ENCODE measurements at regions not wholly inside any gene's neighbourhood (a gene's known extent, or its start where the extent isn't known, plus 50 kb on each side); places are given as distances from the start of the nearest gene placed in this dataset.
"Not testable (repeated sequence)": the region's sequence is repeated elsewhere in the genome, so short reads cannot be mapped to it uniquely, and the experiment has no call there.

DNA sequence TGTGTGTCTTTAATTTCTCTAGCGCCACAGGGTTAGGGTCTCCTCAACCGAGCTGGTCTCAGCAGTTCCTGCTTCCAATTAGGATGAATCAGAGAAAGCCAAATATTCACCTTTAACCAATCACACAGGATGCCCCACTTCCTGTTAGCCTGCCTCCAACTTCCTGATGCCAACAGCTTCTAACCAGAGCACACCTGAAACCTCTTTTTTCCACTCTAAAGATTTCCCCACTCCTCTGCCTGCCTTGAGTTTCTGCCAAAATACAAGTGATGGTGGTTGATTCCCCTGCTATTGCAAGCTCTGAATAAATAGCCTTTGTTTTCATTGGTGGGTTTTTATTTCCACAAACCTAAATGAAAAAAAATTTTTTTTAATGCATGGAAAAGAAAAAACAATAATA is 144.7 kb upstream of the UST start:
- DNase-seq (ENCODE audit: low read depth): no peak

DNA sequence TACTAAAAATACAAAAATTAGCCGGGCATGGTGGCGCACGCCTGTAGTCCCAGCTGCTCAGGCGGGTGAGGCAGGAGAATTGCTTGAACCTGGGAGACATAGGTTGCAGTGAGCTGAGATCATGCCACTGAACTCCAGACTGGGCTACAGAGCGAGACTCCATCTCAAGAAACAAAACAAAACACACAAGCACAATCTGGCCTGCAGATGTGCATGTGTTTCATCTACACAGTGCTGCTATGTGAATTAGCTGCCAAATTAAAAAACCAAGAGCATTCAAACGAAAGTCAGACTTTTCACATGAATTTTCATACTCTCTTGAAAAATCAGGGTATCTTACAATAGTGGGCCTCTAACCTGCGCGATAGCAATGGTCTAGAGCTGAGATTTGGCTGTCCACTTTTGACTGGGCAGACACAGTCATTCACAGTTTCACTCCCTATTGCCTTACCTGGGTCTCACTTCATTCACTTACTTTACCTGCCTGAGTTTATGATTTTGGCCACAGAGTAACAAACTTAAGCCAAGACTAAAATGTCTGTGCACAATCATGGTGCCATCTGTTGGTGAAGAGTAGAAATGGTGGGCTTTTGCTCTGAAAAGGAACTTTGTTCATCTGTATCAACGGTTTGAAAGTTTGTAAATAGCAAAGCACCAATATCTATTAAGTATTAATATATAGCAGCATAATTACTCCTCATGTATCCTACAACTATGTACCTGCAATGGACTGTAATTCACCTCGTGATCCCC is 138.5 kb upstream of the UST start:
- peak; percentile 12 for DNase-seq (ENCODE audit: low read depth)

DNA sequence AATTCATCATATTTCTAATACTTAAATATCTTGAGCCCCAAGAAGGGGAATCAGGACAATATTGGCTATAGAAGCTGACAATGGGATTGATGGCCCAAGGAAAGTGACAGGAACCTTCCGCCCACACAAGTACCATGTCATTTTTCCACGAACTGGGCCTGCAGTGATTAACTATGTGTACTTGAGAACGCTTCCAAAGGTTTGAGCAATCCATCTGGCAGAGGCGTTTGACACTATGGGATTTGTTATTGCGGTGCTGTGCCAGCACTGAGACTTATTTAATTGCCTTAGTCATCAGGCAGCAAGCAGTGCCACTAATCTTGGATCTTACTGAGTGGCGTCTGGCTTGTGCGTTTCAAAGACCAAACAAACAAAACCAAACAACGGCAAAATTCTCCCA is 135.6 kb upstream of the UST start:
- DNase-seq (ENCODE audit: low read depth): peak; percentile 66

DNA sequence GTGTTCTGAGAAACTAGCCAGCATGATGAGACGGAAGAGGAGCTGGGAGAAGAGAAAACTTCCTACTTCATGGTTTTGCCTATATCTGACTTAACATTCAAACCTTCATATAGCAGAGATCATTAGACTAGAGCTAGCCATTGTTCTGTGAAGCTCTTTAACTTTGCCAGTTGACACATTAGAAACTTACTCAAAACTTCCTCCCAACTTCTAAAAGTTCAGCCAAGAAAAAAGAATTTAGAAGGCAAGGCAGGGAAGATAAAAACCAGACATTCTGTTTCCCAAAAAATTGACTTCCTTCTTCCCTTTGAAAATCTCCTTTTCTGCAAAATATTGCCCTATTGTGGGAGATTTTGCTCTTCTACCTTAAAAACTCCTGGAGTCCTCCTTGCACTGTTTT is 134.8 kb upstream of the UST start:
- DNase-seq (ENCODE audit: low read depth): no peak

DNA sequence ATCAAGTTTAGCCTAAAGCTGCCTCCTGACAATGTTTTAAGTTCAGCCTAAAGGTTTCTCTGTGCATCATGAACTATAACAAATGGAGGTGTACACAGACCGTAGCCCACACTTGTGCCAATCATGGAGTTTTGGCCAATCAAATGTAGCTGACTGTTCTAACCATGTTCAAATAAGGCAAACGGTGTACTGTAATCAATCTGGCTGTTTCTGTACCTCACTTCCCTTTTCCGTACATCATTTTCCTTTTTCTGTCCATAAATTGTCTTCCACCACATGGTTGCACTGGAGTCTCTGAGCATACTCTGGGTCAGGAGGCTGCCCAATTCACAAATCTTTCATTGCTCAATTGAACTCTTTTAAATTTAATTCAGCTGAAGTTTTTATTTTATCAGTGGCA is 132.2 kb upstream of the UST start:
- DNase-seq (ENCODE audit: low read depth): no peak

DNA sequence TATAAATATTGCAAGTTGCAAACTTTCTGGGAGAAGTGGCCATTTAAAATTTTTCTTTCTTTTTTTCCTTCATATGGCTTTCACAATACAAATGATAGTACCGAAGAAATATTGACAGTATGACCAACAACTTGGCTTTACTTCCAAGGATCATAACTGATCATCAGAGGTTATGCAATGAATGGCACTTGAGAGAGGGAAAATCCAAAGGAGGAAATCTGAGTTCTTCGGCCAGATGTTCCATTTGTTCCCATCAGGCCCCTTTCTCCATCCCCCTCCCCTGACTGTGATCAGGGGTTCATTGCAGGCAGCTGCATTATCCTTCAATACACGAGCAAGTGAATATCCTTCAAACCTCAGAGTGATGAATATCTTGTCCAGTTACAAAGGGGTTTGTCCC is 130.0 kb upstream of the UST start:
- no peak for DNase-seq (ENCODE audit: low read depth)

DNA sequence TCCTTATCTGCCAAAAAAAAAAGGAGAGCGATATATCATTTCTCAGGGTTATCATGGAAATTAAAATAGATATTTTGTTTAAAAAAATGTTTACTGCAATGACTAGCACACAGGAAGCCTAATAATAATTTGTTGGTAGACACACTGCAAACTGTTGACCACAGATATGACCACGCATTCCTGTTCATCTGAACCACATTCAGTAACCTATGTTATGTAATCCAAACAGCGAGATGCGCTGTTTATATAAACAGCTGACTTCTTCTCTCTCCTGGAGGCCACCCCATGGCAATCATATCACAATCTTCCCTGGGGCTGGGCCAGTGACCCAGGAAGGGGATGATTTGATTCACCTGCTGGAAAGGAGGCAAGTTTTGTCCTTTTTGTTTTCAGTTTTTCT is 129.3 kb upstream of the UST start:
- DNase-seq (ENCODE audit: low read depth): no peak

DNA sequence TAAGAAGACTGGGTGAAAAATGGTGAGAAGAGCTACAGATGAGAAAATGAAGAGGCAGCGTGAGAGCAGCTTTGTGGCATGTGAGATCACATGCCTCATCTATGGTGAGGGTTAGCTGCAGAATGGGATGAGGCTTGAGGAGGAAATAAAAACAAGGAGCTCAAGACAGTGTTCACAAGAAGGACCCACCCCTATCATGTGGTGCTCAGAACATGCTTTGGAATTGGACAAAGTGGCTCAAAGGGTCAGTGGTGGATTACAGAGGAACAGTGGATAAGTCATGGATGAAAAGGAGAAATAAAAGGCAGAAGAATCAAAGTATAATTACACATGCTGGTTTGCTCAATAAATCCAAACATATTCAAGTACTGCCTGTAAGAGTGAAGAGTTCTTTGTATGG is 126.9 kb upstream of the UST start:
- no peak for DNase-seq (ENCODE audit: low read depth)

DNA sequence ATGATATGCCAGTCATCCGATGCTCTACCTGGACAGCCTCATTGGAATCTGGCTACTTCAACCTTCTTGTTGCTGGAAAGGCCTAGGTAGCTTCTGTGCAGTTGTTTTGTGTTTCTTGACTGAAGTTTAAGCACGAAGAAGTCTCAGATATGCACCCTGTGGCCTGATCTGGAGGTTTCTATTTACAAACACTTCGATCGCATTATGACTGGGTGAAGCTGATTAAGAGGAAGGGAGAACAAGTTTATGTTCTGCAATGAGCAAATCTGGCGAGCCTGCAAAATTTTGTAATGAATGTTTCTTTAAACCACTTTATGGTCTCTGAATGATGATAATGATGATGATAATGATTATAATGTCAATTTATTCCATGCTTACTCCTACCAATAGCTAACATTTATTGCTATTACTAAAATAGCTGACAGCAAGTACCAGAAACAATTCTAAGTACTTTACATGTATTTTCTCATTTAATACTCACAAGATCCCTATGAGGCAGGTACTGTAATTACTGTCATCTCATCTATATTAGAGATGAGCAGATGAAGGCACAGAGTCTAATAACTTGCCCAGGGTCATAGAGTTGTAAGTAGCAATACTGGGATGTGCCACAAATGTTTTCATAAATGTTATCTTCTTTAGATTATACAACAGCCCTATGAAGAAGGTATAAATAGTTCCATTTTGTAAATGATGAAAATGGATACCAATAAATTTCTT is 126.1 kb upstream of the UST start:
- DNase-seq (ENCODE audit: low read depth): no peak

DNA sequence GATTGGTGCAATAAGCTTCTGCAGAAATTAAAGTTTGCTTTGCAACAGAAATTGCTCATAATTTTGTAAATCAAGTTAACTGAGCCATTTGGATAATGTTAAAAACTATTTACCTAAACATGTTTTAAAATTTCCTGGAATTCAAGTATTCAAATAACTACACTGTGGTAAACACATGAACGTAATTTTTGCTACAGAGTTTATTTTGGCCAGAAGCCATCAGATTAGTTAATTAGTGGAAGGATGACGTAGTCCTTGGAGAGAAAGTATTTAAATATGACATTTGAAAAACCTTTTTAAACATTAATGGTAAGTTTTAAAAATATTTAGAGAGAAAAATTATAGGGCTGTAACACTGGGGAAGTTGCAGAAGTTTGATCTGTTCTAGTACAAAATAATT is 121.2 kb upstream of the UST start:
- peak; percentile 7 for DNase-seq (ENCODE audit: low read depth)

DNA sequence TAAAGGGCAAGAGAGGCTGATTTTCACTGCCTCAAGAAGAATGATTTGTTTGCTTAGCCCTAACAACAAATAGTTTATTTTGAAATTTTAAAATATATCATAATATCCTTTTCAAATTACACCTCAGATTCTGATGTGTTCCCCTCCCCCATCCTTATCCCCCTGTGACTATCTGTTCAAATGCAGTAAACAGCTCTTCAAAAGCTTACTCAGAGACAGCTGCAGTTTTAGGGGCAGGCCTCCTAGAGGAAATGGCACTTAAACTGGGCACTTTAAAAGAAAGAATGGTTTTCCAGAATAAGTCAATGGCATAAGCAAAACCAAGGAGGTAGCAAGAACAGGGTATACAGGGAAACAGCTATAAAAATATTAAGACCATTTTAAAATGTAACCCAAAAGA is 118.6 kb upstream of the UST start:
- DNase-seq (ENCODE audit: low read depth): no peak

DNA sequence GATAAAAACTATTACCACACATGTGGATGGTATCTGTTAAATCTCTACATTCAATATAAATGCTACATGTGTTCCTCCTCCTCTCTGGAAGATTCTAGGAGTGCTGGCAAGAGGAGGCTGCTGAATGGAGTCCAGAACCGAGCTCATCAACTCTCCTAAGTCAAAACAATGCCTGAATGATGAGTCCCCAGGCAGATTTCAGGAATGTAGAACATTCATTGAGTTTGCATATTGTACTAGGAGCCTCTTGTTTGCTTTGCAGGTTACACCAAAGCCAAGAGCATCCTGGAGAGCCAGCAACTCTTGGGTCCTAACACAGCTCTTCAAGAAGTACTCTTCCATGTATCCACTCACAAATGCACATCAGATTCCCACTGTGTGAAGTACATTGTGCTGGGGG is 117.6 kb upstream of the UST start:
- no peak for DNase-seq (ENCODE audit: low read depth)

DNA sequence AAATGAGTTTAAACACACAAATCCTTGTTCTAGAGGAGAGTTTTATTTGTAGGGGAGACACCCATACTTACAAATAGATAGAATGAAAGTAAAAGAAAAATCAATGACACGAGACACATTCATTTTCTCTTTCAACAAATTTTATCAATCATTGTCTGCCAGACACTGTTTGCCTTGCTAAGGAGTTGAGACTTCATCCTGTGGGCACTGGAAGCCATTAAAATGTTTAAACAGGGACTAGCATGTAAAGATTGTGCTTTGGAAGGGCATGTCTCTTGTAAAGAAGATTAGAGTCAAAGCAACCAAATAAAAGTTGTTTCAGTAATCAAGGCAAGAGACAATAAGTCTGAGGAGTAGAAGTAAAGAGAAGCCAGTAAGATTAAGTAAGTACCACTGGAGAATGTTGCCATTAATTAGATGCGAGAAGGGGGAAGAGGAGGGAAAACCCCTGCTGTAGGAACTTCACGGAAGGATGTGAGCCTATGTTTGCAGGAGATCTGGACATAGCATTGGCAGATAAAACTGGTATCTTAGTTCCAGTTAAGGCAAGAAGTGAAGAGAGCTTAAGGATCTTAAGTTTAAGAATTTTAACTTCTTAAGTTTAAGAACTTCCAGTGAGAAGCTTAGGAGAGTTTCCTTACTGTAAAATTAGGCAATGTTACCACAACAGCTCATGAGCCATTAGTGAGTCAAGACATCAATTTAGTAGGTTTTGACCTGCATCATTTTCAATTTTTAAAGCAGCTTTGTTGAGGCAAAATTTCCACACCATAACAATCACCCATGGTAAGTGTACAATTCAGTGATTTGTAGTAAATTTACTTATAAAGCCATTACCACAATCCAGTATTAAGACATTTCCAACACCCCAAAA is 117.0 kb upstream of the UST start:
- no peak for DNase-seq (ENCODE audit: low read depth)

DNA sequence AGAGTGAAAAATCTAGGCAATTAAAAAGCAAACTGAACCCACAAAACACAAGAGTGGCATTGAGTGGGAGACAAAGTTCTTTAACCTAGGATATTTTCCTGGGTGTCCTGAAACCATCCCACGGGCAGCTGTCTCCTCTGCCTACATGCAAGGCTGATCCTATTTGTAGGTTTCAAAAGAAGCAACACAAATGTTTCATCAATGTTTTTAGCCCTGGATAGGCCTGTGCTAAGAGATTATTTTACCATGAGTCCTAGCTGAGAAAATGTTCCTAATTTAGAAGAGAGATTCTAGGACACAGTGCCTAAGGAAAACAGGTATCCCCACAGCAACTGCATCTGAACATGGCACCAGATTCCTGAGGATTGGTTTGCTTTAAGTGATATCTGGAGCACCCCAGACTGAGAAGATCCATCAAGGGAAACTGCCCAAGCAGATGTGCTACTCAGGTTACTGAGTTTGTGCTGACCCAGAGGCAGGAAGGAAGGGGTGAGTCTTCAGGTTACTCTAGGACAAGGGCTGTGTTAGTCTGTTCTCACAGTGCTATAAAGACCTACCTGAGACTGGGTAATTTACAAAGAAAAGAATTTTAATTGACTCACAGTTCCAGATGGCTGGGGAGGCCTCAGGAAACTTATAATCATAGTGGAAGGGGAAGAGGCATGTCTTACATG is 111.6 kb upstream of the UST start:
- DNase-seq (ENCODE audit: low read depth): no peak

DNA sequence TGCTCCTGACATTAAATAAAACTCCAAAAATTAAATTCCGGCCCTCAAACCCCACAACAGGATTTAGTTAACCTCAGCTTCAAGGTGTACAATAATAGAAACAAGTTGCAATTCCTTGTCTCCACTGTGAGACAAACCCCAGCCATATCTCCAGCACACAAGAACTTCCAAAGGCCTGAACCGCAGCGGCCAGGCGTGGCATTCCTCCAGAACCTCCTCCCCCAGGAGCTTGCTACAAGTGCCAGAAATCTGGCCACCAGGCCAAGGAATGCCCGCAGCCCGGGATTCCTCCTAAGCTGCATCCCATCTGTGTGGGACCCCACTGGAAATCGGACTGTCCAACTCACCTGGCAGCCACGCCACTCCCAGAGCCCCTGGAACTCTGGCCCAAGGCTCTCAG is 105.0 kb upstream of the UST start:
- DNase-seq (ENCODE audit: low read depth): not testable (repeated sequence)

DNA sequence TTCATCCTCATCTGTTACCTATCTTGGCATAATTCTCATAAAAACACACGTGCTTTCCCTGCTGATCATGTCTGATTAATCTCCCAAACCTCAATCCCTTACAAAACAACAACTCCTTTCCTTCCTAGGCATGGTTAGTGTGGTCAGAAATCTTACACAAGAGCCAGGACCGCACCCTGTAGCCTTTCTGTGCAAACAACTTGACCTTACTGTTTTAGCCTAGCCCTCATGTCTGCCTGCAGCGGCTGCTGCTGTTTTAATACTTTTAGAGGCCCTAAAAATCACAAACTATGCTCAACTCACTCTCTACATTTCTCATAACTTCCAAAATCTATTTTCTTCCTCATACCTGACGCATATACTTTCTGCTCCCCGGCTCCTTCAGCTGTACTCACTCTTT is 103.6 kb upstream of the UST start:
- DNase-seq (ENCODE audit: low read depth): not testable (repeated sequence)

DNA sequence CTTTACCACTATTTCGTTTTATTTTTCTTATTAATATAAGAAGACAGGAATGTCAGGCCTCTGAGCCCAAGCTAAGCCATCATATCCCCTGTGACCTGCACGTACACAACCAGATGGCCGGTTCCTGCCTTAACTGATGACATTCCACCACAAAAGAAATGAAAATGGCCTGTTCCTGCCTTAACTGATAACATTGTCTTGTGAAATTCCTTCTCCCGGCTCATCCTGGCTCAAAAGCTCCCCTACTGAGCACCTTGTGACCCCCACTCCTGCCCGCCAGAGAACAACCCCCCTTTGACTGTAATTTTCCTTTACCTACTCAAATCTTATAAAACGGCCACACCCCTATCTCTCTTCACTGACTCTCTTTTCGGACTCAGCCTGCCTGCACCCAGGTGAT is 101.8 kb upstream of the UST start:
- not testable (repeated sequence) for DNase-seq (ENCODE audit: low read depth)

DNA sequence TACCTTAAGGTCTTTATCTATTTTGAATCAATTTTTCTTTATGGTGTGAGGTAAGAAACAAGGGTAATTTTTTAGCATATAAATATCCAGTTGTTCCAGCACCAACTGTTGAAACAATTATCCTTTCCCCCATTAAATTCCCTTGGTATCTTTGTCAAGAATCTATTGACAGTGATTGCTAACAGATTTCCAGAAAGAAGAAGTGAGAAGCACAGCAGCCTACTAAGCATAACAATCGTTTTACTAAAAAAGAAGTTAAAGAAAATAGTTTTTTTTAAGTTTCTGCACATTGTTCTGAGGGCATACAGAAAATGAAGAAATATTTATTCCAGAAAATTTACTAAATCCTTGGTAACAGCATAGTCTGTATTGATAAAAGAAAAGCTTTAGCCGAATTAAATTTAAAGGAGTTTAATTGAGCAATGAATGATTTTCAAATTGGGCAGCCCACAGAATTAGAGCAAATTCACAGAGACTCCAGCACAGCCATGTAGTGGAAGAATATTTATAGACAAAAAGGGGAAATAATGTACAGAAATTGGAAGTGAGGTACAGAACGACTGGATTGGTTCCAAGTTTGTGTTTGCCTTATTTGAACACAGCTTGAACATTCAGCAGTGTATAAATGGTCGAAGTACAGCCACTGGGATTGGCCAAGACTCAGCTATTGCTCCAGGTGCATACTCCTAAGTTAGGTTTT is 97.9 kb upstream of the UST start:
- DNase-seq (ENCODE audit: low read depth): no peak

DNA sequence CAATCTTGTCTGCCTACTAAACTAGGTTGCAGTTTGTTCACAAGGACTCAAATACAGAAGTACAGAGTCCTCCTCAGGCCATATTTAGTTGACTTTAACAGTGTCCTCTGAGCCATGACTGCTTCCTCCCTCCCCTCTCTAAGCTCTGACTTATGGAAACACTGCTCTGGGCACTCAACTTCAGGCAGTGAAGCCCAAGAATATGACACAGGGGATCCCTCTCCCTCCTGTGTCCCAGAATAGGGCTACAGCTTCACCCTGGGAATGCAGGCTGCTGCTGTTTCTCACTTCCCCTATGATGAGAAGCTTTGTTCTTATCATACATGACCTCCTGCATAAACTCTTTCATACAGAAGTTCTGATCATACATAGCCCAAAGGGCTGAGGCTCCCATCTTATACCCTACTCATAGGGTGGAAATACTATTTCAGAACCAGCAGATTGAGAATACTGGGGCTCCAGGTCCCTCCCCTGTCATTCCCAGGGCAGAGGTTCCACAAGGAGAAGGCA is 97.3 kb upstream of the UST start:
- DNase-seq (ENCODE audit: low read depth): no peak

DNA sequence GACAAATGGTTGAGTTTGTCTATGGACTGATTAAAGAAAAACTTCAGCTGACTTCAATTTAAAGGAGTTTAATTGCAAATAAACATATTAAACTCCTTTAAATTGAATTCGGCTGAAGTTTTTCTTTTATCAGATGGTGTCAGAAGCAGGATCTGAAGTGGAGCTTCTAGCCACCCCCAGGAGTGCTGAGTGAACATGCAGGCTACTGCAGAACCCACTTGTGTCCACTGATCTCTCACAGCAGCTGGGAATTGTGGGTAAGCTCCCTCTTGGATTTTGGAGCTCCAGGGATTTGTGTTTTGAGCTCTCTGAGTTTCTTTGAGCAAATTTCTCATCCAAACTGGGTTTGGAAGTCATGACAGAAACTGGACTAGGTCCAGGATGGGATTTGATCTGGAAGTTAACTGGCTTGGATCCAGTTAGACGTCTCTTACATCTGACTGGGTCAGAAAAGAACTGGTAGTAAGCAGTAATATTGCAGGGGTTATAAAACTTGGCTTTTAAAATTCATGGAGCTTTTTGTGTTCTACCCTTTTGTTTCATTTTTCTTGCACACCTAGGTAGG is 95.8 kb upstream of the UST start:
- no peak for DNase-seq (ENCODE audit: low read depth)

DNA sequence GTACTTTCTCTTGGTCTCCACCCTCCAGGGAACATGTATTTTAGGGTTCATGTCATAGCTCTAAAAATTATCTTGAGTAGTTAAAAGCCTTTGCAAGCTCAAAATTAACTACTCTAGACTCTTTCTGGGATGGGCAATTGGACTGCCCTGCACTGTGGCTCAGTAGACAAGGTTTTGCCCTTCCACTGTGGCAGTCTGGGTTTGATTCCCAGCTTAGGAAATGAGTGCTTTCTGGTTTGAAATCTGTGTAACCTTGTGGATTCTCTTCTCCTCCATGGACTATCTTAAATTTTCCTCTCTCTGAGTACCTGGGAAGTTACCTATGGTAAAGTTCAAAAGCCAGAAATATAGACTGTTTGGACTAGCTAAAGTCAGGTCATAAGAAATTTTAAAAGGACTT is 94.6 kb upstream of the UST start:
- no peak for DNase-seq (ENCODE audit: low read depth)
